ENCODE measurements at regions not wholly inside any gene's neighbourhood (a gene's known extent, or its start where the extent isn't known, plus 50 kb on each side); places are given as distances from the start of the nearest gene placed in this dataset.

DNA sequence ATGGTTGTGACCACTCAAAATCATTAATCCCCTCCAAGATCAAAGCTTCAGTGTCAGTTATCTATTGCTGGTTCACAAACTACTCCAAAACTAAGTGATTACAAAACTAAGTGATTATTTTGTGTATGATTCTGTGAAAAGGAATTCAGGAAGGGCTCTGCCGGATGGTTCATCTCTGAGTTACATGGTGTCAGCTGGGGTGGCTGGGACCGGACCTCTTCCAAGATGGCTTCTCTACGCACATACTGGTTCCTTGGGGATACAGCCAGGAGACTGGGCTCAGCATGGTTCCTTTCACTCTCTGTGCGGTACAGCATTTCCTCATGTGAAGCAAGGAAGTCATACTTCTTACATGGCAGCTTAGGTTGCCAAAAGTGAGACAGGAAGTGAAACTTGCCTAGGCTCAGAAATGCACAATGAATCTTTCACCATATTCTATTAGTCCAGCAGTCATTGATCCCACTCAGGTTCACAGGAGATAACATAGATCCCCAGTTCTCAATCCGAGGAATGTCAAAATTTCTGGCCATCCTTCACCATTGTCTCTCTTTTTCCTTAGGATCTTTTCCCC lies 97.9 kb upstream of the IRX6 start:
- TF ChIP-seq STAT6 (CRISPR knock-in tag; IDR thresholded peaks at IDR 0.05) (no peak), MAFF (IDR thresholded peaks at IDR 0.05; ENCODE audit: low read length) (no peak), RERE (CRISPR knock-in tag; IDR thresholded peaks at IDR 0.05; ENCODE audit: borderline replicate concordance) (no peak), TAF1 (IDR thresholded peaks at IDR 0.05; ENCODE audit: control insufficient read depth, extremely low read depth, insufficient read depth, low read length, severe bottlenecking) (no peak), E2F4 (CRISPR knock-in tag; IDR thresholded peaks at IDR 0.05; ENCODE audit: low read depth) (no peak), NFATC3 (IDR thresholded peaks at IDR 0.05) (no peak), GTF2F1 (IDR thresholded peaks at IDR 0.05; ENCODE audit: low read depth, low read length) (no peak), HSF4 (CRISPR knock-in tag; IDR thresholded peaks at IDR 0.05; ENCODE audit: borderline replicate concordance) (no peak), ATF4 (CRISPR knock-in tag; IDR thresholded peaks at IDR 0.05) (no peak)
- TF ChIP-seq, protein P1, sequence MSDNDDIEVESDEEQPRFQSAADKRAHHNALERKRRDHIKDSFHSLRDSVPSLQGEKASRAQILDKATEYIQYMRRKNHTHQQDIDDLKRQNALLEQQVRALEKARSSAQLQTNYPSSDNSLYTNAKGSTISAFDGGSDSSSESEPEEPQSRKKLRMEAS (CRISPR knock-in tag; IDR thresholded peaks at IDR 0.05) = no peak
- TF ChIP-seq, protein P2, sequence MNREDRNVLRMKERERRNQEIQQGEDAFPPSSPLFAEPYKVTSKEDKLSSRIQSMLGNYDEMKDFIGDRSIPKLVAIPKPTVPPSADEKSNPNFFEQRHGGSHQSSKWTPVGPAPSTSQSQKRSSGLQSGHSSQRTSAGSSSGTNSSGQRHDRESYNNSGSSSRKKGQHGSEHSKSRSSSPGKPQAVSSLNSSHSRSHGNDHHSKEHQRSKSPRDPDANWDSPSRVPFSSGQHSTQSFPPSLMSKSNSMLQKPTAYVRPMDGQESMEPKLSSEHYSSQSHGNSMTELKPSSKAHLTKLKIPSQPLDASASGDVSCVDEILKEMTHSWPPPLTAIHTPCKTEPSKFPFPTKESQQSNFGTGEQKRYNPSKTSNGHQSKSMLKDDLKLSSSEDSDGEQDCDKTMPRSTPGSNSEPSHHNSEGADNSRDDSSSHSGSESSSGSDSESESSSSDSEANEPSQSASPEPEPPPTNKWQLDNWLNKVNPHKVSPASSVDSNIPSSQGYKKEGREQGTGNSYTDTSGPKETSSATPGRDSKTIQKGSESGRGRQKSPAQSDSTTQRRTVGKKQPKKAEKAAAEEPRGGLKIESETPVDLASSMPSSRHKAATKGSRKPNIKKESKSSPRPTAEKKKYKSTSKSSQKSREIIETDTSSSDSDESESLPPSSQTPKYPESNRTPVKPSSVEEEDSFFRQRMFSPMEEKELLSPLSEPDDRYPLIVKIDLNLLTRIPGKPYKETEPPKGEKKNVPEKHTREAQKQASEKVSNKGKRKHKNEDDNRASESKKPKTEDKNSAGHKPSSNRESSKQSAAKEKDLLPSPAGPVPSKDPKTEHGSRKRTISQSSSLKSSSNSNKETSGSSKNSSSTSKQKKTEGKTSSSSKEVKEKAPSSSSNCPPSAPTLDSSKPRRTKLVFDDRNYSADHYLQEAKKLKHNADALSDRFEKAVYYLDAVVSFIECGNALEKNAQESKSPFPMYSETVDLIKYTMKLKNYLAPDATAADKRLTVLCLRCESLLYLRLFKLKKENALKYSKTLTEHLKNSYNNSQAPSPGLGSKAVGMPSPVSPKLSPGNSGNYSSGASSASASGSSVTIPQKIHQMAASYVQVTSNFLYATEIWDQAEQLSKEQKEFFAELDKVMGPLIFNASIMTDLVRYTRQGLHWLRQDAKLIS (CRISPR knock-in tag; IDR thresholded peaks at IDR 0.05) = no peak
- TF ChIP-seq, protein P3, sequence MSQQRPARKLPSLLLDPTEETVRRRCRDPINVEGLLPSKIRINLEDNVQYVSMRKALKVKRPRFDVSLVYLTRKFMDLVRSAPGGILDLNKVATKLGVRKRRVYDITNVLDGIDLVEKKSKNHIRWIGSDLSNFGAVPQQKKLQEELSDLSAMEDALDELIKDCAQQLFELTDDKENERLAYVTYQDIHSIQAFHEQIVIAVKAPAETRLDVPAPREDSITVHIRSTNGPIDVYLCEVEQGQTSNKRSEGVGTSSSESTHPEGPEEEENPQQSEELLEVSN (IDR thresholded peaks at IDR 0.05; ENCODE audit: borderline replicate concordance in 1 of 2, extremely low read depth in 1 of 2, insufficient read depth in 1 of 2, insufficient read length in 1 of 2, low read depth in 1 of 2, low read length in 1 of 2, poor library complexity in 1 of 2, severe bottlenecking in 1 of 2) = no peak

Data from K562 (cell line).